Fibroblast of villous mesenchyme (primary cell): ENCODE measurements at regions not wholly inside any gene's neighbourhood (a gene's known extent, or its start where the extent isn't known, plus 50 kb on each side); places are given as distances from the start of the nearest gene placed in this dataset.

ENCODE experiments used
- DNase-seq: peaks from one replicate; pipeline ENCODE4 v3.0.0-alpha.2; 2010; ENCODE audit warnings: low read depth
- H3K4me3 ChIP-seq: 2 replicates; pipeline ENCODE4 v1.5.1; 2011; ENCODE audit warnings: low read depth, mild to moderate bottlenecking, low read length
- TF ChIP-seq, protein P1 (sequence below): IDR thresholded peaks from 2 replicates; pipeline ENCODE4 v1.5.1; 2012; ENCODE audit warnings: low read depth, mild to moderate bottlenecking, low read length; ENCODE audit not compliant: insufficient read depth

DNA sequence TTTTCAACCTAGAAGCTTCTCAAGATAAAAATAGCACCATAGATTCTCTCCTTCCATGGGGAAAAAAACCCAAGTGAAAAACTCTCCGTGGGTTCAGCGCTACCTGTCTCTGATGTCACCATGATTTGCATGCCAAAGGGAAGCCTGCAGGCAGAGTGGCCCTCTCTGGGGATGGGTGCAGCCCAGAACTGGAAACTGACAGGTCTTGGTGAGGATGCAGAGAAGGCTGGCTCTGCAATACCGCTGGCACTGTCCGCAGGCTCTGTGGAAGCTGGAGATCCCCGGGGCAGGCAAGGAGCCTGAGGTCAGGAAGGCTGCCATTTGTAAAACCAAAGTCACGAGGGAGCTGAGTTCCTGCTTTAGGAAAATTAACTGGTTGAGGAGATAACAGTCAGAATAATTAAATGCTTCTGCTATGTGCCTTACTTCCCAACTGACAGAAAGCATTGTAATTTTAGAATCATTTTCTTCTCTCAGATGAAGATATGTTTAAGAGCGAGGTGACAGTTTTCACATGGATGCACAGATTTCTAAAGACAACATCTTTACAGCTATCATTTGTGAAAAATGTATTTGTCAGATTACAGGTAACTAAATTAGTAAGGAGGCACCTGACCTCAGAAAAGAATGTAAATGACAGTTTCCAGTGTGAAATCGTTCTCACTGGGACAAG is 731.5 kb upstream of the FZD8 start:
- DNase-seq: no peak
- no peak overlapping the region for H3K4me3 ChIP-seq
- TF ChIP-seq, protein P1, sequence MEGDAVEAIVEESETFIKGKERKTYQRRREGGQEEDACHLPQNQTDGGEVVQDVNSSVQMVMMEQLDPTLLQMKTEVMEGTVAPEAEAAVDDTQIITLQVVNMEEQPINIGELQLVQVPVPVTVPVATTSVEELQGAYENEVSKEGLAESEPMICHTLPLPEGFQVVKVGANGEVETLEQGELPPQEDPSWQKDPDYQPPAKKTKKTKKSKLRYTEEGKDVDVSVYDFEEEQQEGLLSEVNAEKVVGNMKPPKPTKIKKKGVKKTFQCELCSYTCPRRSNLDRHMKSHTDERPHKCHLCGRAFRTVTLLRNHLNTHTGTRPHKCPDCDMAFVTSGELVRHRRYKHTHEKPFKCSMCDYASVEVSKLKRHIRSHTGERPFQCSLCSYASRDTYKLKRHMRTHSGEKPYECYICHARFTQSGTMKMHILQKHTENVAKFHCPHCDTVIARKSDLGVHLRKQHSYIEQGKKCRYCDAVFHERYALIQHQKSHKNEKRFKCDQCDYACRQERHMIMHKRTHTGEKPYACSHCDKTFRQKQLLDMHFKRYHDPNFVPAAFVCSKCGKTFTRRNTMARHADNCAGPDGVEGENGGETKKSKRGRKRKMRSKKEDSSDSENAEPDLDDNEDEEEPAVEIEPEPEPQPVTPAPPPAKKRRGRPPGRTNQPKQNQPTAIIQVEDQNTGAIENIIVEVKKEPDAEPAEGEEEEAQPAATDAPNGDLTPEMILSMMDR: no peak

DNA sequence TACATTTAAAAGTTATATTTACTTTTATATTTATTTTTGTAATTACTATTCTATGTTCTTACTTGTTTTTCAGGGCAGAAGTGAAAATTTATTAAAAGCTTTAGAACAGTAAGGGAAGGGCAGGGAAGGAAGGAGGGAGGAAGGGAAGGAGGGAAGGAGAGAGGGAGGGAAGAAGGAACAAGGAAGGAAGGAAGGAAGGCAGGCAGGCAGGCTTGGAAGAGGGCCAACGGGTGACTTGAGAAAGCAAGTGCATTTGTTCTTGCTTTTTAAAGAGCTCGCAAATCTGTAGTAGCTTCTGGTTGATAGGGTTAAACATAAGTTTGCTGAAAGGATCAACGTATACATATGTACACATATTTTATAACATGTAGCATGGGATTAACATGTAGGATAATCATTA is 725.3 kb upstream of the FZD8 start:
- no peak for DNase-seq
- no peak overlapping the region for H3K4me3 ChIP-seq
- TF ChIP-seq, protein P1: no peak

DNA sequence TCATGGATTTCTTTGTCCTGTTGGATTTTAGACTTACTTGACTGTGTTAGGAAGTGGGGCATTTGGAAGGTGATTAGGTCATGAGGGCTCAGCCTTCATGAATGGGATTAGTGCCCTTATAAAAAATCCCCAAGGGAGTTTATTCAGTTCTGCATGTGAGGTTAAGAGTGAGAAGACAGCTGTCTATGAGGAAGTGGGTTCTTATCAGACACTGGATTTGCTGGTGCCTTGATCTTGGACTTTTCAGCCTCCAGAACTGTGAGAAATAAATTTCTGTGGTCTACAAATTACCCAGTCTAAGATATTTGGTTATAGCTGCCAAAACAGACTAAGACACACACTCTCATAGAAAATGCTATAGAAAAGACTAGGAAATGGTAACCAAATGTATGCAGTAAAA is 724.7 kb upstream of the FZD8 start:
- TF ChIP-seq, protein P1: no peak
- no peak overlapping the region for H3K4me3 ChIP-seq
- peak; percentile 34 for DNase-seq

DNA sequence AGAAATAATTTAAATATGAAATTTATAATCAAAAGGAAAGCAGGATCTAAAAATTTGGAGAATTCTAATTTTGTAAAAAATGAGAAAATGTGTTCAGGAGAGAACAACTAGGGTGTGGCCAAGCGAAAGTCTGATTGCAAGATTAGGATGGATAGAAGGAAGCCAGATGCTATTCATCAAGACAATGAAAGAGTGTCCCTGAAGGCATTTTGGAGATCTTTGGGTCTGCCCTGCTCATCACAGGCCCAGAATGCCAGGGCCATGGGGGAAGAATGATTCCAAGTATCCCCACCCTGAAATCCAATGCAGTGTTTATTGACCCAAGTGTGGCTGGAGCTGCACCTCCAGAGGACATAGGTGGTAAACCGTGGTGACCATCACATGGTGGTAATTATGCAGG is 724.0 kb upstream of the FZD8 start:
- no peak overlapping the region for H3K4me3 ChIP-seq
- TF ChIP-seq, protein P1: no peak
- no peak for DNase-seq

DNA sequence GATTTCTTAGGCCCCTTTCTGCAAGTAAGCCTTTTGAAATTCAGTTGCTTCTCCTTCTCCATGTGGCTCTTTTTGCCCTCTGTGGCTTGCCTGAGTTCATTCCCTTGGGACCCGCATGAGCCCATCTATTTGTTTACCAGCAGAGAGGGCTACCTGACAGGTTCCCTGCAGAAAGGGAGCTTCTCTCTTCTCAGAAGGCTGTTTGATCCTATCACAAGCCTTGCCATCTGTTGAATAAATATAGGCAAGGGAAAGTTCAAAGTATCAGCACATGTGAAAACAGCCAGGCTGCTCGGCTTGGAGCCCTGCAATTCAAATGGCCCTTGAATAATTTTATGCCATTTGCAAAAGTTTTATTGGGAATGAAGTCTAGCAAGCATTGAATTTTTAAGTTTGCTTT is 720.2 kb upstream of the FZD8 start:
- DNase-seq: no peak
- no peak overlapping the region for H3K4me3 ChIP-seq
- TF ChIP-seq, protein P1: no peak

DNA sequence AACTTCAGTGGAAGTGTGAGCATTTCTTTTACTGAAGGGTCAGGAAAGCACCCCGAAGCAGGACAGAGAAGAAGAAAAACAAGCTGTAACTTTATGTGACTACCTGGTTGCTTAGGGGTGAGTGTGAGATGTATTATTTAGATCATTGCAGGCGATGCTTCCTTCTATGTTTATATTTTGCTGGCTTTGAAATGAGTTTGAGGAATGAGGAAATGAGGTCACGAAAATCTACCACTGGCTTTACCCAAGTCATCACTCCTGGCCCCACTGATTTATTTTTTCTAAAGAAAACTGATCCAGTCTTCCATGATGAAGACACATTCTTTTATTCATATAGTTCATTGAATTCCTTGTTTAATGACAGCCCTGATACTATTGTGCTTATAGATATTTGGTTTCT is 716.6 kb upstream of the FZD8 start:
- no peak overlapping the region for H3K4me3 ChIP-seq
- TF ChIP-seq, protein P1: no peak
- DNase-seq: no peak

DNA sequence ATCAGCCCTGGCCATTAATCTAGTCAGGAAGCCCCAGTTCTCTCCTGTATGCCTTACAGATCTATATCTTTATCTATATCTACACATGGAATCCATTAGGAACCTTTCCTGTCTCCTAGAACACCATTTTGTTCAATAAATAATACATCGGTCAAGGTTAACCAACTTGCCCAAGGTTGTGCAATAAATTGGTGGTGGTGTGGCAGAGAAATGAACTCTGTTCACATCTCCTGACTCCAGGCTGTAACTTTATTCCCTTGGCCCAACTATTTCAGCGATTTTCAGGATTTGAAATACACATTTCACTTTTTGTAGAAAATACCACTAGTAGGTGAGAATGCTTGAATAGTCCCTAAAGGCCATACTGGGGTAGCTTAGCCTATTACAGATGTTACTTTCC is 712.5 kb upstream of the FZD8 start:
- no peak for DNase-seq
- TF ChIP-seq, protein P1: no peak
- H3K4me3 ChIP-seq: no peak overlapping the region
